Sigmoid colon (tissue), 4 donors: ENCODE measurements at regions not wholly inside any gene's neighbourhood (a gene's known extent, or its start where the extent isn't known, plus 50 kb on each side); places are given as distances from the start of the nearest gene placed in this dataset.

ENCODE experiments used
- EP300 ChIP-seq, 4 donors: sonication (generic); formaldehyde crosslinking; IDR thresholded peaks; one replicate each; pipeline ENCODE4 v1.6.1; 2017; ENCODE audit warnings: antibody characterized with exemption in 4 of 4
- POLR2A ChIP-seq, 2 donors: fragments of 450-650 bp; IDR thresholded peaks; one replicate each; pipeline ENCODE4 v1.6.1; 2016; ENCODE audit warnings: antibody characterized with exemption in 2 of 2, mild to moderate bottlenecking in 2 of 2, moderate library complexity in 2 of 2
- POLR2AphosphoS5 ChIP-seq, 4 donors: sonication (generic); formaldehyde crosslinking; IDR thresholded peaks; one replicate each; pipeline ENCODE4 v1.6.1; 2017; ENCODE audit warnings: antibody characterized with exemption in 4 of 4
- TF ChIP-seq, protein P1 (sequence below), 4 experiments: fragments of 450-650 bp in 3 of 4; fragments of 200-600 bp in 1 of 4; IDR thresholded peaks; one replicate each; pipeline ENCODE4 v1.5.1; 2016 to 2019; ENCODE audit warnings: antibody characterized with exemption in 4 of 4, mild to moderate bottlenecking in 3 of 4, moderate library complexity in 2 of 4

DNA sequence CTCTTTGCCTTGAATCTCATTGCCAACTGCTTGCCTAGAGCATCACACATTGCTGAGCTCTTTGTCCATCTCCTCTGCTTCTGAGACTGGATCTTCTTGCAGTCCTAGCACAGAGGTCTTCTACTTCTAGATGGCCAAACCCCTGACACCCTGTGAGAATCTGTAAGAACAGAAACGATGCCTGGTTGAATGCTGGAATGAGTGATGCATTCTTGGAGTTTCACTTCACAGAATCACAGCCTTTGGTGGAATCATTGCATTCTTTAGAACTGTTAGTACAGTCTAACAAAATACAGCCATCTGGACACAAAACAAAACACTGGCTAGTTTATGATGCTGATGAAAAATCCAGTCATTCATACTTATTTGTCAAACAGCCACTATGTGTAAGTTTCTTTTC is 141.7 kb upstream of the ITGB1 start:
- TF ChIP-seq, protein P1, sequence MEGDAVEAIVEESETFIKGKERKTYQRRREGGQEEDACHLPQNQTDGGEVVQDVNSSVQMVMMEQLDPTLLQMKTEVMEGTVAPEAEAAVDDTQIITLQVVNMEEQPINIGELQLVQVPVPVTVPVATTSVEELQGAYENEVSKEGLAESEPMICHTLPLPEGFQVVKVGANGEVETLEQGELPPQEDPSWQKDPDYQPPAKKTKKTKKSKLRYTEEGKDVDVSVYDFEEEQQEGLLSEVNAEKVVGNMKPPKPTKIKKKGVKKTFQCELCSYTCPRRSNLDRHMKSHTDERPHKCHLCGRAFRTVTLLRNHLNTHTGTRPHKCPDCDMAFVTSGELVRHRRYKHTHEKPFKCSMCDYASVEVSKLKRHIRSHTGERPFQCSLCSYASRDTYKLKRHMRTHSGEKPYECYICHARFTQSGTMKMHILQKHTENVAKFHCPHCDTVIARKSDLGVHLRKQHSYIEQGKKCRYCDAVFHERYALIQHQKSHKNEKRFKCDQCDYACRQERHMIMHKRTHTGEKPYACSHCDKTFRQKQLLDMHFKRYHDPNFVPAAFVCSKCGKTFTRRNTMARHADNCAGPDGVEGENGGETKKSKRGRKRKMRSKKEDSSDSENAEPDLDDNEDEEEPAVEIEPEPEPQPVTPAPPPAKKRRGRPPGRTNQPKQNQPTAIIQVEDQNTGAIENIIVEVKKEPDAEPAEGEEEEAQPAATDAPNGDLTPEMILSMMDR (IDR thresholded peaks at IDR 0.05), result no peak
- TF ChIP-seq POLR2A (IDR thresholded peaks at IDR 0.05) (no peak), POLR2AphosphoS5 (IDR thresholded peaks at IDR 0.05) (no peak), EP300 (IDR thresholded peaks at IDR 0.05) (no peak)
